ENCODE measurements at regions not wholly inside any gene's neighbourhood (a gene's known extent, or its start where the extent isn't known, plus 50 kb on each side); places are given as distances from the start of the nearest gene placed in this dataset.

- no peak for DNase-seq (ENCODE audit: low spot score)
- no peak for TF ChIP-seq CTCF (IDR thresholded peaks at IDR 0.05; ENCODE audit: extremely low read depth, insufficient read depth, missing control alignments)
Observed at GRCh38 chr1:81682490-81682889, 118.2 kb upstream of the ADGRL2 start.

GRCh38 chr1:81681601-81682266 lies 119.0 kb upstream of the ADGRL2 start:
- in situ Hi-C loops (cut with MboI; ENCODE audit: low pct_unique_long_range_greater_than_20kb, low sequenced_read_pairs, unreplicated experiment): no loop called here
- no peak for DNase-seq (ENCODE audit: low spot score)
- TF ChIP-seq CTCF (IDR thresholded peaks at IDR 0.05; ENCODE audit: extremely low read depth, insufficient read depth, missing control alignments): no peak

More at GRCh38 chr1:81682490-81682889, 118.2 kb upstream of the ADGRL2 start:
- in situ Hi-C loops (cut with MboI; ENCODE audit: low pct_unique_long_range_greater_than_20kb, low sequenced_read_pairs, unreplicated experiment): no loop called here

DNA sequence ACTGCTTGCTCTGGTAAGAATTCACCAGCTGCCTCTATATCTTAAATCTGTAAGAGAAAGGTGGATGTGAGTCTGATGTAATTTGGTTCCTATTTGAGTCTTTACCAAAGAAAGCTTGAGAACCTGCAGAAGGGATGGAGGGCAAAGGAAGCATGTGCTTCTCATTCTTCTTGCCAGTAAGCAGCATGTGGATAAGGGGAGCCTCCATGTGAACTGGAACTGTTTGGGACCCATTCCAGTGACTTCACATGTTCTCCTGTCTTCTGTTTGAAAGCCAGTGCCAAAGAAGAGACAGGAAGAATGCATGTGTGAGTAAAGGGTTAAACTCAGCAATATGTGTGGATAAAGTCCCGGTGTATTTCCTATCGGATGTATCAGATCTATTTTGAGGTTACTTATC lies 119.6 kb upstream of the ADGRL2 start:
- in situ Hi-C loops (cut with MboI; ENCODE audit: low pct_unique_long_range_greater_than_20kb, low sequenced_read_pairs, unreplicated experiment): no loop called here
- no peak for DNase-seq (ENCODE audit: low spot score)
- no peak for TF ChIP-seq CTCF (IDR thresholded peaks at IDR 0.05; ENCODE audit: extremely low read depth, insufficient read depth, missing control alignments)

- in situ Hi-C loops (cut with MboI; ENCODE audit: low pct_unique_long_range_greater_than_20kb, low sequenced_read_pairs, unreplicated experiment): no loop called here
- DNase-seq (ENCODE audit: low spot score): no peak
- TF ChIP-seq CTCF (IDR thresholded peaks at IDR 0.05; ENCODE audit: extremely low read depth, insufficient read depth, missing control alignments): no peak
Observed at GRCh38 chr1:81679942-81680341, 120.8 kb upstream of the ADGRL2 start.

- DNase-seq (ENCODE audit: low spot score): no peak
- no peak for TF ChIP-seq CTCF (IDR thresholded peaks at IDR 0.05; ENCODE audit: extremely low read depth, insufficient read depth, missing control alignments)
- in situ Hi-C loops (cut with MboI; ENCODE audit: low pct_unique_long_range_greater_than_20kb, low sequenced_read_pairs, unreplicated experiment): no loop called here
Observed at GRCh38 chr1:81678779-81679178, 122.0 kb upstream of the ADGRL2 start.

- in situ Hi-C loops (cut with MboI; ENCODE audit: low pct_unique_long_range_greater_than_20kb, low sequenced_read_pairs, unreplicated experiment): no loop called here
- no peak for TF ChIP-seq CTCF (IDR thresholded peaks at IDR 0.05; ENCODE audit: extremely low read depth, insufficient read depth, missing control alignments)
- DNase-seq (ENCODE audit: low spot score): no peak
Observed at GRCh38 chr1:81672766-81673165, 128.0 kb upstream of the ADGRL2 start.

Data from GM13977 (cell line).